ENCODE measurements at regions not wholly inside any gene's neighbourhood (a gene's known extent, or its start where the extent isn't known, plus 50 kb on each side); places are given as distances from the start of the nearest gene placed in this dataset.

DNA sequence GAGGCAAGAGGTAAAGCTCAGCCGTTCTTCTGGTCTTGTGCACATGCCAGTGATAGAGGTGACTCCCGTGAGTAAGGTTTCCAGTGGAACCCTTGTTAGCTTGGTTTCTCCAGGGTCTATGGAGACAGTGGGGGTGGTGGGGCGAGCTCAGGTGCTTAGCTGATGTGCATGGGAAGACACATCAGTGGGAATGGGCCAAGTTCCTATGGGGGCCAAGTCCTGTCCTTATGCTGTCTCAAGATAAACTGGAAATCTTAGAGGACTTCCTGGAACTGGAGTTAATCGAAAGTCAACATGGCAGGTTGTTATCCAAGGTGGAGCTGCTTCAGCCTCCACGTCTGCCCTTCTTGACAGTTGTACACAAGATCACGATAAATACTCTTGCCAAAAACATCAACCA is 130.1 kb upstream of the TMEM18 start:
- H3K4me3 ChIP-seq (ENCODE audit: low read depth, low read length): no peak overlapping the region
- DNase-seq (ENCODE audit: low read depth): no peak
- TF ChIP-seq, protein P1, sequence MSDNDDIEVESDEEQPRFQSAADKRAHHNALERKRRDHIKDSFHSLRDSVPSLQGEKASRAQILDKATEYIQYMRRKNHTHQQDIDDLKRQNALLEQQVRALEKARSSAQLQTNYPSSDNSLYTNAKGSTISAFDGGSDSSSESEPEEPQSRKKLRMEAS (IDR thresholded peaks at IDR 0.05; ENCODE audit: low read depth, low read length): no peak
- TF ChIP-seq, protein P2, sequence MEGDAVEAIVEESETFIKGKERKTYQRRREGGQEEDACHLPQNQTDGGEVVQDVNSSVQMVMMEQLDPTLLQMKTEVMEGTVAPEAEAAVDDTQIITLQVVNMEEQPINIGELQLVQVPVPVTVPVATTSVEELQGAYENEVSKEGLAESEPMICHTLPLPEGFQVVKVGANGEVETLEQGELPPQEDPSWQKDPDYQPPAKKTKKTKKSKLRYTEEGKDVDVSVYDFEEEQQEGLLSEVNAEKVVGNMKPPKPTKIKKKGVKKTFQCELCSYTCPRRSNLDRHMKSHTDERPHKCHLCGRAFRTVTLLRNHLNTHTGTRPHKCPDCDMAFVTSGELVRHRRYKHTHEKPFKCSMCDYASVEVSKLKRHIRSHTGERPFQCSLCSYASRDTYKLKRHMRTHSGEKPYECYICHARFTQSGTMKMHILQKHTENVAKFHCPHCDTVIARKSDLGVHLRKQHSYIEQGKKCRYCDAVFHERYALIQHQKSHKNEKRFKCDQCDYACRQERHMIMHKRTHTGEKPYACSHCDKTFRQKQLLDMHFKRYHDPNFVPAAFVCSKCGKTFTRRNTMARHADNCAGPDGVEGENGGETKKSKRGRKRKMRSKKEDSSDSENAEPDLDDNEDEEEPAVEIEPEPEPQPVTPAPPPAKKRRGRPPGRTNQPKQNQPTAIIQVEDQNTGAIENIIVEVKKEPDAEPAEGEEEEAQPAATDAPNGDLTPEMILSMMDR (IDR thresholded peaks at IDR 0.05; ENCODE audit: low read depth, low read length): no peak
- TF ChIP-seq MYC (IDR thresholded peaks at IDR 0.05; ENCODE audit: low read depth, low read length) (no peak), POLR2A (IDR thresholded peaks at IDR 0.05; ENCODE audit: extremely low read depth, insufficient read length) (no peak)

DNA sequence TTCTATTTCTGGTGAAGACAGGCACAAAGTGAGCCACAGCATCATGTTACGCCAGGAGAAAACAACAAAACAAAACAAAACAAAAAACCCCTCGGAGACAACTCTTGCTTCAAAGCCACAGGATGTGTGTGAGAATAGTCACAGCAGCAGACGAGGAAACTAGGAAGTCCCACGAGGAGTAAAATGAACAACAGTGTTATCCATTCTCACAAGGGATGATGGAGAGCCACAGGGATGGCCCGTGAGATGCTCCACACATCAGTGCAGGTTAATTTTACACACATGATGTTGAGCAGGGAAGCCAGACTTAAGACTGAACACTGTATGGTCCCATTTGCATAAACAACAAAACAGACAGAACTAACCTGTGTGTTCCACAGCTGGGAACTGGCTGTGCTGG is 128.5 kb upstream of the TMEM18 start:
- no peak overlapping the region for H3K4me3 ChIP-seq (ENCODE audit: low read depth, low read length)
- DNase-seq (ENCODE audit: low read depth): no peak
- TF ChIP-seq POLR2A (IDR thresholded peaks at IDR 0.05; ENCODE audit: extremely low read depth, insufficient read length) (no peak), MYC (IDR thresholded peaks at IDR 0.05; ENCODE audit: low read depth, low read length) (no peak)
- TF ChIP-seq, protein P1 (IDR thresholded peaks at IDR 0.05; ENCODE audit: low read depth, low read length): no peak
- TF ChIP-seq, protein P2 (IDR thresholded peaks at IDR 0.05; ENCODE audit: low read depth, low read length): no peak

DNA sequence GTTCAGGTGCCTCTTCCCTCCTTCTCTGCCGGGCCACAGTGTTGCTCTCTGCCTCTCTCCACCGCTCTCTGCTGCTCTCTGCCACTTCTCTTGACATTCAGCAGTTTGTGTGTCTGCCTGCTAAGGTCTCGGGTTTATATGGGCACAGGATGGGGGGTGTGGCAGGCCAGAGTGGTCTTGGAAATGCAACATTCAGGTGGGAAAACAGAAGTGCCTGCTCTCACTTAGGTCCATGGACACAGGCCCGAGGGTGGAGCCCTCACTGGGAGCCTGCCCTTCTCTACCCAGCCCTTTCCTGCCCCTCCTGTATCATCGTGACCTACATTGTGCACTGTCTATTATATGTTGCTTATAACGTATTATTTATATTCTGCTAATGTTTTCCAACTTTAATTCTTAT is 120.8 kb upstream of the TMEM18 start:
- H3K4me3 ChIP-seq (ENCODE audit: low read depth, low read length): no peak overlapping the region
- TF ChIP-seq MYC (IDR thresholded peaks at IDR 0.05; ENCODE audit: low read depth, low read length) (no peak), POLR2A (IDR thresholded peaks at IDR 0.05; ENCODE audit: extremely low read depth, insufficient read length) (no peak)
- TF ChIP-seq, protein P2 (IDR thresholded peaks at IDR 0.05; ENCODE audit: low read depth, low read length): no peak
- TF ChIP-seq, protein P1 (IDR thresholded peaks at IDR 0.05; ENCODE audit: low read depth, low read length): no peak
- no peak for DNase-seq (ENCODE audit: low read depth)

DNA sequence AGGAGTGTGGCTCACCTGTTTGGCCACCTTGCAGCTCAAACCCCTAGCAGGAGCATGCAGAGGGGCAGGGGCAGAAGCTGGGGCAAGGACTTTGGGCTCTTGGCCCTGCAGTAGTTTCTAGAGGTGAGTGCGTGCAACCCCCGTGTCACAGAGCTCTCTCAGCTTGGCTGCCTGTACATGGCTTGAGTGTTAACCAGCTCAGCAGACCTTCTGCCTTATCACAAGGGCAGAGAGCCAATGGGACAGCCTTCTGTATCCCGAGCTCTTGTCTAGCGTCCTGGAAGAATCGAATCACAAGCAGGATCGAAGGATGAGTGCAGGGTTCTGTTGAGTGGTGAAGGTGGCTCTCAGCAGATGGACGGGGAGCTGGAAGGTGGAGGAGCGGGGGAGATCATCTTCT is 120.3 kb upstream of the TMEM18 start:
- TF ChIP-seq, protein P2 (IDR thresholded peaks at IDR 0.05; ENCODE audit: low read depth, low read length): no peak
- no peak for TF ChIP-seq MYC (IDR thresholded peaks at IDR 0.05; ENCODE audit: low read depth, low read length)
- no peak for TF ChIP-seq POLR2A (IDR thresholded peaks at IDR 0.05; ENCODE audit: extremely low read depth, insufficient read length)
- TF ChIP-seq, protein P1 (IDR thresholded peaks at IDR 0.05; ENCODE audit: low read depth, low read length): no peak
- DNase-seq (ENCODE audit: low read depth): no peak
- H3K4me3 ChIP-seq (ENCODE audit: low read depth, low read length): no peak overlapping the region

DNA sequence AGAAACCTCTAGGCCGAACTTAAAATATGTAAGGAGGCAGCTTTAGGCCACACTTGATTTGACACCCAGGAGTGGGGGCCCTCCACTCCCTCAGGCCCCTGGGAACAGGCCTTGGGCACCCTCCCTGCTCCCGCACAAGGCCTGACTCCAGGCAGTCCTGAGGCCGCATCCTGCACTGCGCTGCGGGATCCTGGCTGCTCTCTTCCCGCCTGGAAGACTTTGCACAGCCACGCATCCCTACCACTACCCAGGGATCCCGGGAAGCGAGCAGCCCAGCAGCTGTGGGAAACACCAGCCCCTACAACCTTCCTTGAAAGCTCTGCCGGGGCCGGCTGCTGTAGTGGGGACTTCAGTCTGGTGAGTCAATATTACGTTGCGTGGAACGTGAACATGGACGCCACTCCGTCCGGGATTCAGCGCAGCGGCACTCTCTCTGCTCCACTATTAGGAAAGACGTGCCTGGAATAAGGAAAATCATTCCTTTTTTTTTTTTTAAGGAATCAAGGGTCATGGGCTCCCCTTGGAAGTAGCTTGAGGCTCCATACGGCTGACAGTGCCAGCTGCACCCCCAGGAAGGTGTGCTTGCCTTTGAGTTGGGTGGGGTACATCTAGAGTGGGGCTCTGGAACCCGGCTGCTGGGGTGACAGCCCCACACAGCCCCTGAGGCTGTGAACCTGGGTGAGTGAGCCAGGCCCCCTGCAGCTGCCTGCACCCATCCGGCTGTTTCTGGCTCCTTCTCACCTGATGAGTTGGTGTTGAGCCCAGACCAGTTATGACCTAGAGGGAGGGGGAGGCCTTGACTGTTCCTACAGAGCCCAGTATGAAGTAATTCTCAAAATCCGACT is 119.2 kb upstream of the TMEM18 start:
- no peak overlapping the region for H3K4me3 ChIP-seq (ENCODE audit: low read depth, low read length)
- no peak for TF ChIP-seq MYC (IDR thresholded peaks at IDR 0.05; ENCODE audit: low read depth, low read length)
- TF ChIP-seq, protein P1 (IDR thresholded peaks at IDR 0.05; ENCODE audit: low read depth, low read length): no peak
- no peak for TF ChIP-seq POLR2A (IDR thresholded peaks at IDR 0.05; ENCODE audit: extremely low read depth, insufficient read length)
- TF ChIP-seq, protein P2 (IDR thresholded peaks at IDR 0.05; ENCODE audit: low read depth, low read length): no peak
- no peak for DNase-seq (ENCODE audit: low read depth)

Measured in NB4 (cell line).